GM06990 (cell line): ENCODE measurements at regions not wholly inside any gene's neighbourhood (a gene's known extent, or its start where the extent isn't known, plus 50 kb on each side); places are given as distances from the start of the nearest gene placed in this dataset.

Source experiments
- DNase-seq: peaks from one replicate; pipeline ENCODE4 v3.0.0-alpha.2; 2011; ENCODE audit not compliant: insufficient read length; ENCODE audit errors: extremely low read depth
- H3K27me3 ChIP-seq: replicated peaks from 2 replicates; pipeline ENCODE4 v1.6.0; 2011; ENCODE audit warnings: low read length; ENCODE audit not compliant: control insufficient read depth, insufficient read depth
- H3K36me3 ChIP-seq: 2 replicates; pipeline ENCODE4 v1.5.1; 2011; ENCODE audit warnings: low read length; ENCODE audit not compliant: control insufficient read depth, insufficient read depth
- H3K4me3 ChIP-seq: replicated peaks from 2 replicates; pipeline ENCODE4 v1.5.1; 2011; ENCODE audit warnings: low read depth, mild to moderate bottlenecking, control low read depth, low read length
- TF ChIP-seq, protein P1 (sequence below): IDR thresholded peaks from 2 replicates; pipeline ENCODE4 v1.5.1; 2011; ENCODE audit warnings: low read length, control low read depth, mild to moderate bottlenecking, inconsistent platforms; ENCODE audit not compliant: insufficient read depth, poor library complexity, severe bottlenecking

DNA sequence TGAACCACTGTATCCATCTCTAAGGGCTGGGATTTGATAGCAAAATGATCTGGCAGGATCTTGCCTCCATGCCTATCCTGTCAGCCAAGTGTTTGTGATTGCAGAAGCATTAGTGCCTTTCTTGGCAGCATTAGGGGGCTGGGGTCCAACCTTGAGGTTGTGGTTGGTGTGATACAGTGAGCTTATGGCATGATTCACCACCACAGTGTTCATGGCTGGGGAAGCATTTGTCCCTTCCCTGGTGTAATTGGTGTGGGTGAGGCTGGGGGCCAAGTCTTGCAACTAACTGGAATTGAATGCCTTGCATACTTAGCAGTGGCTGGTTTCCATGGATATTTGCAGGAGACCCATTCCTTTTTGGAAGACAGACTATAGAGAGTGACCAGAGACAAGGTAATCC, 271.0 kb upstream of the TBL1XR1 start:
- no peaks in the 10 kb centered on the region; the same call in 1 of the 2 replicates for H3K27me3 ChIP-seq
- H3K36me3 ChIP-seq = no peaks in the 10 kb centered on the region
- TF ChIP-seq, protein P1, sequence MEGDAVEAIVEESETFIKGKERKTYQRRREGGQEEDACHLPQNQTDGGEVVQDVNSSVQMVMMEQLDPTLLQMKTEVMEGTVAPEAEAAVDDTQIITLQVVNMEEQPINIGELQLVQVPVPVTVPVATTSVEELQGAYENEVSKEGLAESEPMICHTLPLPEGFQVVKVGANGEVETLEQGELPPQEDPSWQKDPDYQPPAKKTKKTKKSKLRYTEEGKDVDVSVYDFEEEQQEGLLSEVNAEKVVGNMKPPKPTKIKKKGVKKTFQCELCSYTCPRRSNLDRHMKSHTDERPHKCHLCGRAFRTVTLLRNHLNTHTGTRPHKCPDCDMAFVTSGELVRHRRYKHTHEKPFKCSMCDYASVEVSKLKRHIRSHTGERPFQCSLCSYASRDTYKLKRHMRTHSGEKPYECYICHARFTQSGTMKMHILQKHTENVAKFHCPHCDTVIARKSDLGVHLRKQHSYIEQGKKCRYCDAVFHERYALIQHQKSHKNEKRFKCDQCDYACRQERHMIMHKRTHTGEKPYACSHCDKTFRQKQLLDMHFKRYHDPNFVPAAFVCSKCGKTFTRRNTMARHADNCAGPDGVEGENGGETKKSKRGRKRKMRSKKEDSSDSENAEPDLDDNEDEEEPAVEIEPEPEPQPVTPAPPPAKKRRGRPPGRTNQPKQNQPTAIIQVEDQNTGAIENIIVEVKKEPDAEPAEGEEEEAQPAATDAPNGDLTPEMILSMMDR = no peak
- no peak overlapping the region for H3K4me3 ChIP-seq
- no peak for DNase-seq

DNA sequence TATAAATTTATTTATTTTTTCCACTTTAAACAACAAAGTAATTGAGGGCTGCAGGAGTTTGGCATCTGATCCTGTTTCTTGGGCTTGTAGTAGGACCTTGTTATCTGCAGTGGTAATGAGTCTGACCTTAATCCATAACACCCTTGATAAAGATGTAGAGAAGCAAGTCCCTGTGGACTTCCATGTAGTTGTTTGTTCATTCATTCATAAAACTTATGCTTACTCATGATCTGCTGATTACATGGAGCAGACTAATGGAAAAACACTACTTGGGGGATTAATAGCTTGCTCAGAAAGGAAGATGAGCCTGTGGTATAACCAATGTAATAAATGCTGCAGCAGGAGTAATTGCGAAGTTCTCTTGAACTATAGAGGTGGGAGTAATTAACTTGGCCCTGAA, 271.5 kb upstream of the TBL1XR1 start:
- DNase-seq = no peak
- Histone ChIP-seq H3K27me3 (no peaks in the 10 kb centered on the region; the same call in 1 of the 2 replicates), H3K36me3 (no peaks in the 10 kb centered on the region), H3K4me3 (no peak overlapping the region)
- TF ChIP-seq, protein P1 = no peak

DNA sequence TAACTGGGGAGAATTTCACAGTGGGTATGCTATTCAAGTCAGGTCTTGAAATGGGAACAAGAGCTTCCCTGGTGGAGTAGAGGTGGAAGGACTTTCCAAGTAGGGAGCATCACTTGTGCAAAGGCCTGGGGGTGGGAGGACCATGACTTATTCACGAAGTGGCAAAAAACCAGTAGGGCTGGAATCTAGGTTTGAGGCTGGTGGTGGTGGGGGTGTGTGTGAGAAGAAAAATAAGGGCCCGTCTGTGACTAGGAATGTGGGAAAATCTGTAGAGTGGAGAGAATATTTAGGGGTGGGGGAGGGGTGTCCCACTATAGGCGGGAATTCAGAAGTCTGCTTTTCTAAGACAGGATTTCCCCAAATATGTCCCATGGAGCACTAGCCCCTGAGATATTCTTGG, 271.9 kb upstream of the TBL1XR1 start:
- TF ChIP-seq, protein P1 = no peak
- no peaks in the 10 kb centered on the region; the same call in 1 of the 2 replicates for H3K27me3 ChIP-seq
- no peak for DNase-seq

DNA sequence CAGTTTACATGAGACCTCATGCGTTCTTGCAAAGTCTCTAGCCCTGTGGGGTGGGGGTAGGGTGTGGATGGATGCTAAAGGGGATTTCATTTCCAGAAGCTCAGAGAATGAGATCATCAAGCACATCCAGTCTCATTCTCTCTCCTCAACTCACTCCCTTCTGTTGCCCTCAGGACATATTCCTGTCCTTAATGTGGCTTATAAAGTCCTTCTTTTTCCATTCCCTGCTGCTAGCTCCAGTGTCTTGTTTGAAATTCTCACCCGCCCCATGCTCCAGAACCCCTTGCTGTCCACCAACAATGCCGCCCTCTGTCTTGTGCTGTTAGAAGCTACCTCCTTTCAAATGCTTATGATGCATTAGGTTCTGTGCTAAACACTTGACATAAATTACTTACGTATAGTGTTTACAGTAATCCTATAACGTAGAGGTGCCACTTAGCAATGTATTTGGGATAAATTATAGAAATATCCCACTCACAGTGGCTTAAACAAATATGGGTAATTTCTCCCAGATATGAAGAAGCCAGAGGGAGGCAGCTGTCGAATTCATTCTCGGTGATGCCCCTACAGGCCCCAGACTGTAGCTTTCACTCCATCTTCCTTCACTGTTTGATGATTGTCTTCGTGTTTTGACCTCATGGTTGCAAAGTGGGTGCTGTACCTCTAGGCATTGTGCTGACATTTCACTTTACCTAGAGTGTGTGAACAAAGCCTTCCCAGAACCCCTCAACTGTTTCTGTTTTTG, 273.1 kb upstream of the TBL1XR1 start:
- H3K4me3 ChIP-seq = no peak overlapping the region
- TF ChIP-seq, protein P1 = no peak
- no peaks in the 10 kb centered on the region; the same call in 1 of the 2 replicates for H3K27me3 ChIP-seq
- no peak for DNase-seq
- H3K36me3 ChIP-seq = no peaks in the 10 kb centered on the region

More for the DNA sequence above, 271.9 kb upstream of the TBL1XR1 start:
- no peaks in the 10 kb centered on the region for H3K36me3 ChIP-seq
- H3K4me3 ChIP-seq = no peak overlapping the region

DNA sequence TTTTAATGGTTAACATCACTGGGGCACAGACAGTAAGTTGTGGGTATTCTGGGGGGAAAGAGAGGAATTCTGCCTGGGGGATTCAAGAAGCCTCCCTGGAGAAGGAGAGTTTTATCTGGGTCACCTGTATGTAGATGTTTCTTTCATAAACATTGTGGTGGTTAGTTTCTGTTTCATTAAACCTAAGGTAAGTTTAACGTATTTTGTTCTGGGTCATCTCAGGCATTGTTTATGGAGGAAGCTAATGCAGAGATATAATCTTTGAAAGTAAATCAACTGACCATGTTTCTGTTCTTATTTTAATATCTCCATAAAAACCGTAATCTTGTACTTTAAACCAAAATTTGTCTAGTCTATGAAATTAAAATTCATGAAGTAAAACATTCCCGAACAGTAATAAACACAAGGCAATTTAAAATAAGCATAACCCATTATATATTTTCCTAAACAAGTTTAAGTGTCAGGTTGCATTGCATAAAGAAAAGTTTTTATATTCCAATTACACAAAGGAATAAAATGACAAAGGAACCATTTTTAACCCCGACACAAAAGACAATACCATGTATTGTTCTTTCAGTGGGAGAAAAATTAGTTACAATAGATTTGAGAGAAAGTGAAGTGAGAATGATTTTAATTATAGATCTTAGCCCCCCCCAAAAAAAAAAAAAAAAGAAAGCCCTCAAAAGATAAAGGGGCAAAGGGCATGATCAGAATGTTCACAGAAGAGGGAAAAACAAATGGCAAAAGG, 274.6 kb upstream of the TBL1XR1 start:
- Histone ChIP-seq H3K27me3 (no peaks in the 10 kb centered on the region; the same call in 1 of the 2 replicates), H3K36me3 (no peaks in the 10 kb centered on the region), H3K4me3 (no peak overlapping the region)
- DNase-seq = no peak
- TF ChIP-seq, protein P1 = no peak
